ENCODE measurements at regions not wholly inside any gene's neighbourhood (a gene's known extent, or its start where the extent isn't known, plus 50 kb on each side); places are given as distances from the start of the nearest gene placed in this dataset.

GRCh38 chr5:73319036-73319435 lies 129.5 kb downstream of the FOXD1 start:
- TF ChIP-seq, protein P1, sequence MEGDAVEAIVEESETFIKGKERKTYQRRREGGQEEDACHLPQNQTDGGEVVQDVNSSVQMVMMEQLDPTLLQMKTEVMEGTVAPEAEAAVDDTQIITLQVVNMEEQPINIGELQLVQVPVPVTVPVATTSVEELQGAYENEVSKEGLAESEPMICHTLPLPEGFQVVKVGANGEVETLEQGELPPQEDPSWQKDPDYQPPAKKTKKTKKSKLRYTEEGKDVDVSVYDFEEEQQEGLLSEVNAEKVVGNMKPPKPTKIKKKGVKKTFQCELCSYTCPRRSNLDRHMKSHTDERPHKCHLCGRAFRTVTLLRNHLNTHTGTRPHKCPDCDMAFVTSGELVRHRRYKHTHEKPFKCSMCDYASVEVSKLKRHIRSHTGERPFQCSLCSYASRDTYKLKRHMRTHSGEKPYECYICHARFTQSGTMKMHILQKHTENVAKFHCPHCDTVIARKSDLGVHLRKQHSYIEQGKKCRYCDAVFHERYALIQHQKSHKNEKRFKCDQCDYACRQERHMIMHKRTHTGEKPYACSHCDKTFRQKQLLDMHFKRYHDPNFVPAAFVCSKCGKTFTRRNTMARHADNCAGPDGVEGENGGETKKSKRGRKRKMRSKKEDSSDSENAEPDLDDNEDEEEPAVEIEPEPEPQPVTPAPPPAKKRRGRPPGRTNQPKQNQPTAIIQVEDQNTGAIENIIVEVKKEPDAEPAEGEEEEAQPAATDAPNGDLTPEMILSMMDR (IDR thresholded peaks at IDR 0.05), result no peak
- TF ChIP-seq ZFX (IDR thresholded peaks at IDR 0.05; ENCODE audit: borderline replicate concordance), result no peak

Data from 22Rv1 (cell line).